Activated CD8-positive, alpha-beta memory T cell treated with anti-CD3 and anti-CD28 coated beads for 36 hours (primary cell): ENCODE measurements at regions not wholly inside any gene's neighbourhood (a gene's known extent, or its start where the extent isn't known, plus 50 kb on each side); places are given as distances from the start of the nearest gene placed in this dataset.

Source experiments
- CTCF ChIA-PET: fragments of 350-600 bp; sonication (Branson Sonifier 250); formaldehyde crosslinking; loops from one replicate; lab custom pipeline; 2021; ENCODE audit warnings: antibody characterized with exemption; lab: Charles Lee
- POLR2A ChIA-PET: fragments of 350-600 bp; sonication (Branson Sonifier 250); formaldehyde crosslinking; loops from one replicate; lab custom pipeline; 2021; ENCODE audit warnings: antibody characterized with exemption; lab: Charles Lee

DNA sequence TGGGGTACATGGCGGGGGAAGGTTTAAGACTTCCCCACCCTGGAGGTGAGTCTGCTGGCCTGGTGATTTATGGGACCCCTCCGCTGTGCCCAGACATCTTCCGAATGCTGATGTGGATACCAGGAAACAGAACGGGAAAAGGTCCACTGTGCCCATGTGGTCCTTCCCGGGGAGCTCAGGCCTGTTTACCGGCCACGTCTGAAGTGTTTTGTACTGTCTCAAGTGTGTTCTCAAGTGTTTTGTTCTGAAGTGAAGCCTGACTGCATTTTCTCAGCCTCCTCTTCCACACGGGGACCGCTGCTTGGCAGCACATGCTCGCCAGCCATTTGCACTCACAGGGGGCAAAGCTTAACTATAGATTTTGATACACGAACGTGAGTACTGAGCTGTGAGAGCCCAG, 127.2 kb downstream of the TEX36 start:
- CTCF ChIA-PET: no interaction called here
- POLR2A ChIA-PET: no interaction called here

DNA sequence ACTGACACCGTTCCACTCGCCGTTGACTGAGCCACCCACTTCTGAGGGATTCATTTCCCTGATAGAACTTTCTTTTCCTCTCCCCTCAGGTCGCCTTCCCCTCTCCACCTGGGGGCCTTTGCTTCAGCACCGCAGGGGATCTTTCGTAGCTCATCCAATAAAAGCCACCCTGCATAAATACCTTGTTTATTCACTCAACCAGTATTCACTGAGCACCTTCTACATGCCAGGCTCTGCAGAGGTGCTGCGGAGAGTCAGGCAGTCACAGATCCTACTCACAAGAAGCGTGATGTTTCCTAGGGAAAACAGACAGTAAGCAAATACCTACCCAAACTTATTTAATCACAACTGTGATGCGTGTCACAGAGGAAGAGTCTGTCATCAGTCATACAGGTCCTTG, 127.7 kb downstream of the TEX36 start:
- ChIA-PET CTCF (no interaction called here), POLR2A (no interaction called here)

DNA sequence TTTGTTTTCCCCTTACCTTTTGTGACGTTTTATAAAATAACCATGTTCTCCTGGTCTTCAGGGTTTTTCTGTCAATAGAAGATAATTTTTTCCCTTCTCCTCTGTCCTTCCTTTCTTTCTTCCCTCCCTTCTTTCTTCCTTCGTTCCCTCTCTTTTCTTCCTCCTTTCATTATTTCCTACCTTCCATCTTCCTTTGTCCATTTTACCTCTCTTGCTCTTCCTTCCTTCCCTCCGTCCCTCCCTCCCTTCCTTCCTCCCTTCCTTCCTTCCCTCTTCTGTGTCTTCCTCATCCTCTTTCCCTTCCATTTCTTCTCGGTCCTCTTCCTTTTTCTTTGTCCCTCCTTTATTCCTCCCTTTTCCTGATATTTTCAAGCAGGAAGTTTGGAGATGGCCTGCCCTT, 128.2 kb downstream of the TEX36 start:
- CTCF ChIA-PET: no interaction called here
- POLR2A ChIA-PET: no interaction called here

DNA sequence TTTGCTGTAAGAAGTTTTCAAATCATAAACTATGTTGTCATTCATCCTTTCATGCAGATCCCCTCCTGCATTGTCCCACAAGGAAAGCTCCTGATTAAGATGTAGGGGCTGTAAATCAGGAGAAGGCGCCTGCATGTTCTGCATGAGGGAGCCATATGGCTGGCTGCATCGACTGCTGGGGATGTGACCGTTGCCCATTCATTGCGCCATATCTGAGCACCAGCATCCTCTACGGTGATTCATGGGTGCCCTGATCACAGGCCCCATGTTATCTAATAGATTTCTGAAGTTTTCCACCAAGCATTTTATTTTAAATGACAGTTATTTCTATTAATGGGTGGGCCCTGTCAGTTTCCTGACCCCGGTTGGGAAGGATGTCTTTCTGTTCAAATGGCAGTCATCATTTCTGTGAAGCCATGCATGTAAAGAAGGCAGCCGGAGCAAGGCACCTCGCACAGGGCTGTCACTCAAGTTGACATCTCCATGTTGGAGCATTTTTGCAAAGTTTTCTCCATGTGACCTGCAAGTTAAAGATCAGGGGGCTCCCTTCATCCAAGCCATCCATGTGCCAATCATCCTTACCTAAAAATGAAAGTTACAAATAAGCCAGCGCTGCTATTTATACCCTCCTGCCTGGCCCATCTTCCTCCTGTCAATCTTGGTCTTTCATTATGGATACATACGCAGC, 128.8 kb downstream of the TEX36 start:
- ChIA-PET POLR2A (no interaction called here), CTCF (no interaction called here)

DNA sequence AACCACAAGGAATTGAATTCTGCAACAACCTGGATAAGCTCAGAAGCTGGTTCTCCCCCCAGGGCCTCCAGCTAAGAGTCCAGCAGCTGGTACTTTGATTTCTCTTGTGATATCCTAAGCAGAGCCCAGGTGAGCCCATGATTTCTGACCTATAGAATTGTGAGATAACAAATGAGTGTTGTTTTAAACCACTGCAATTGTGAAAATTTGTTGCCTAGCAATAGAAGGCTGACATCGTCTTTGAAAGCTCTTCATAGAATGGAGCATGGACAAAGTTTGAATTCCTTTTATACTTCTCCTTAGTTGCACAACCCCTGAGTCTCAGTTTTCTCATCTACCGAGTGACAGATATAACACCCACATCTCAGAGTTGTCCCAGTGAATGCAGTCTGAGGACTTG, 129.9 kb downstream of the TEX36 start:
- ChIA-PET CTCF (no interaction called here), POLR2A (no interaction called here)

DNA sequence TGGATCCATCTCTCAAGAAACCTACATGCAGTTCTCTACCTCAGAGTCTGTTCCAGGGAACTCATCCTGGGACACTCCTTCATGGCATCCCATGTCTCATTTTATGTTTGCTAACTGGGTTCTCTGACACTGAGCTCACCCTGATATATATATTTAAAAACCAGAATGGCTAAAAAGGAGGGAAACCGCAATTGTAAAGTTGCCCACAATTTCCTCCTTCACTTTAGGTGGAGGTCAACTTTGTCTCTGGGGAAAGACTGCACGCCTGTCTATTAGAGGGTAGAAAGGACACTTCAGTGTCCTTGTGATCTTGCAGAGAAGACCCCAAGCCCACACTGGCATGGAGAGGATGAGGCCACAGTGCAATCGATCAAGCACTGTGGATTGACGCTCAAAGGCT, 131.7 kb downstream of the TEX36 start:
- POLR2A ChIA-PET: no interaction called here

DNA sequence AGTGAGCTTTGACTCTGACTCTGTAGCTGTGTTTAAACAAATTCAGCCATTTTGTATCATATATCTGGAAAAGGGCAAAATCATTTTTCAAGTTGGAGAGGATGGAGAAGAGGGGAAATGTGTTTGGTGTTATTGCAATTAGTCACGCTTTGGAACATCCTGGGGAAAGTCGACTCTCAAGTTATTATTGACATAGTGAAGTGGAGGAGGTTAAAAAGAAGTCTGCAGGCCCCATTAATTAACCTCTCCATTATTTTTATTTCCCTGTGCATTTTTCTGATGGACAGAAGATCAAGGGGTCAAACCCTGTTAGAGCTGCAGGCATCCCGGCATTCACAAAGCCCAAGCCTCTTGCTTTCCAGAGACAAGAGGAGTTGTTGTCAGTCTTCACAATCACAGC, 132.6 kb downstream of the TEX36 start:
- CTCF ChIA-PET: no interaction called here

More for the DNA sequence above, 131.7 kb downstream of the TEX36 start:
- CTCF ChIA-PET: no interaction called here

DNA sequence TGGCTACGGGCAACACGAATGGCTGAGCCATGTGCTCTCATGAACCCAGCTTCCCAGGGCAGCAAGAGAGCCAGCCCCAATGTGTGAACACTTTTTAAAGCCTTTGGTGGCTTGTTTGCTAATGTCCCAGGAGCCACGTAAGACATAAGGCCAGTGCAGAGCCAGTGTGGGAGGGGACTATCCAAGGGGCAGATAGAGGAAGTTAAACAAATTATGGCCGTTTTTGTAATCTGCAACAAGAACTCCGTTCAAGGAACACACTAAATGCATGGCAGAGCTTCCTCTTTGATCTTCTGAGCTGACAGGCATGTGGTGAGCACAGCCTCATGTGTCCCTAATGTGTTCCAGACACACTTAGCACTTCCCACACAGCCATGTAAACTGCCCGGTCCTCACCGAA, 133.3 kb downstream of the TEX36 start:
- ChIA-PET CTCF (no interaction called here), POLR2A (no interaction called here)

More for the DNA sequence above, 132.6 kb downstream of the TEX36 start:
- POLR2A ChIA-PET: no interaction called here

DNA sequence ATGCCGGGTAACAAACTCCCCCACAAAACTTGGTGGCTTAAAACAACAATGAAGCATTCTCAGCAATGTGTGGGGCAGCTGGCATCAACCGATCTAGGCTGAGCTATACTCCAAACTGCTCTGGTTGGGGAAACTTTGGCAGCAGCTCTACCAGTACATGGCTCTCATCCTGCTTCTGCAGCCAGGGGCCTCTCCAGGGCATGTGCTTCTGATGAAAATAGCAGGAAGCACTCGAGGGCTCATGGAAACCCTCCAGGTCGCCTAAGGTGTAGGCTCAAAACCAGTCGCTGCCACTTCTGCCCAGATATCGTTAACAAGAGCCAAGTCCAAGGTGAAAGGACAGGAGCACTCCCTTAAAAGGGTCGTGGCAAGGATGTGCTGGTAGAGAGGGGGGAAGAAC, 134.1 kb downstream of the TEX36 start:
- ChIA-PET CTCF (no interaction called here), POLR2A (no interaction called here)

DNA sequence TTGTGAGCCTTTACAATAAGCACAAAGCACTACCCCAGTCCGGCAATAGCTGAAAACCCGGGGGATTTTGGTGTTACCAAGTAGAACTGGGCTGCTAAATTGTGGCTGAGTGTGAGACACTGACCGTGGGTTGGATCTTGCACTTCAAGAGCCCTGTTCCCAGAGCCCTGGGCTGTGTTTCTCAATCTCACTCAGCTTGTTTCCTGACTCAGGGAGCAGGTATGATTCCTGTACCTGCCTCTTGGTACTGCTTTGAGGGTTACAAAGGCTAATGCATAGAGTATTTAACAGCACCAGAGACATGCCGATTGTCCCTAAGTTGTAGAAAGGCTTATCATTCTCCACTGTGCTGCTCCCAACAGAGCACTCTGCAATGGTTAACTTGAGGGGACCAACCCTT, 134.6 kb downstream of the TEX36 start:
- POLR2A ChIA-PET: no interaction called here
- CTCF ChIA-PET: no interaction called here

DNA sequence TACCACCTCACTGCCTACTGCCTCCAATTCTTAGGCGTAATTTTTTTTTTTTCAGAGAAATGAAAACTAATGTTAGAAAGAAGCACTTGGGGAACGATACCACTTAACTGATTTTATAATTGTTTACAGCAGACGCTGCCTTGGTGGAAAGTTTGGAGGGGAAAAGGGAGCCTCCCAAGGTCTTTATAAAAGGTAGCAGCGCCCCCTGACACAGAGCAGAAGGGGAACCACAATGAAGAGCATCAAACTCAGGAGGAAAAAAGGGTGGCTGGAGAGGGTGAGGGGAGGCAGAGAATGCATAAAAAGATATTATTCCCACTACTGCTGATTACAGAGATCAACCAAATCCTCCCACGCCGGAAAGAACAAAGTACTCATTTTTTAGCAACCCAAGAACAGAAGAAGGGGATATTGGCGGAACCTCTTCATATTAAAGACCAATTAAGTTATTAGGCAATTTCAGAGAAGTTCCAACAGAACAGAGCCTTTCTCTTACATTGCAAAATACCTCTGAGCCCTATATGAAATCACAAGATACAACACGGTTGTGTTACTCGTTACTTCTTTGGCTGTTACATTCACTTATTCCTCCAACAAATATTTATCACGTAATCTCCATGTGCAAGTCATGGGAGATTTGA, 135.8 kb downstream of the TEX36 start:
- ChIA-PET POLR2A (no interaction called here), CTCF (no interaction called here)

DNA sequence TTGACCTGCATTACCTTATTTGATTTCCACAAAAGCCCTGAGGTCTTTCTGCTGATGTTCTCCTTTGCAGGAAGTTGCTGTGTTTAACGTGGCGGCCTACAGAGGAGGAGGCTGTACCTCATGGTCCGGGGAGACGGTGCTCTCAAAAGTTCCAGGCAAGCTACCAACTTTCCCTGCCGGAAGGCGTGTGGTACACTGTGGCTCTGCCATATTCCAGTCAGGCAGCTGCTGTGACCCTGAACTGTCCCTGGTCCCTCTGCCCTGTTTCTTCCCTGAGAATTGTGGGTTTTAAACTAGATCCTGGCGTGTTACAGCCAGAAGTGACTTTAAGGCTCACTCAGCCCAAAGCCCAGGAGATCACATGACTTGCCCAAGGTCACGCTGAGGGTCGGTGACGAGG, 139.2 kb downstream of the TEX36 start:
- POLR2A ChIA-PET: no interaction called here
- CTCF ChIA-PET: no interaction called here

DNA sequence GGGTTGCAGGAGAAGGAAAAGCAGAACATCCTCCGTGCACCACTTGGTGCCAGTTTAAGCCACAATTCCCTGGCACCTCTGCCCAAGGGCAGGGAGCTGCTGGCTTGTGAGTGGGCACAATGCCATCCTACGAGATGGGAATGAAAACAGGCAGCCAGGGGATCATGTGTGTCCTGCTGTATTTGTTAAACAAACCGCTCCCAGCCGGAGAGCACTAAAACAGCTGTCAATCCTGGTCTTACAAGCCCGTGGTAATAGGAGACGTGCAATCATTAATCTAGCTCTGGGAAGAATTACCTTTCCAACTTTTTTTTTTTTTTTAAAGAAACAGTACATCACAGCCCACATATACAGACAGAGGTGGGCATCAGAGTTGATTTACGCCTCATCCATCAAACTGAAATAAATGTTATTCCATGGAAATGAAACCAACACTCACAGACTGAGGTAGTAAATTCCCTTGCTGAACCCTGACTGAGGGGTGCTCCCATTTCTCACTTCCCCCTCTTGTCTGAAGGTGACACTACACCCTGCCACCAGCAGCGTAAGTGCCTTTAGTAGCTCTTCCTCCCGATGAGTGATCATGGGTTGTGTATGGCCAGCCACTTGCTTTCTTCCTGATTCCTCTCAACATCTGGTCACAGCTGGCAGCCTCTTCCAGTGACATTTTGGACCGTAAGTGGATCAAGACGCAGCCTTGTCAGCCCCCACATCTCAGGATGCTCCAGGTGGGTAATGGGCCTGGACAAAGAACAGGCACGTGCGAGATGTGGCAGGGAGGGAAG, 143.8 kb downstream of the TEX36 start:
- POLR2A ChIA-PET: no interaction called here
- CTCF ChIA-PET: interaction anchor here (0.5 kb wide), 1 partner anchor 1215 kb away, joined by 3 read pairs; no protein-coding TSS in a partner anchor

DNA sequence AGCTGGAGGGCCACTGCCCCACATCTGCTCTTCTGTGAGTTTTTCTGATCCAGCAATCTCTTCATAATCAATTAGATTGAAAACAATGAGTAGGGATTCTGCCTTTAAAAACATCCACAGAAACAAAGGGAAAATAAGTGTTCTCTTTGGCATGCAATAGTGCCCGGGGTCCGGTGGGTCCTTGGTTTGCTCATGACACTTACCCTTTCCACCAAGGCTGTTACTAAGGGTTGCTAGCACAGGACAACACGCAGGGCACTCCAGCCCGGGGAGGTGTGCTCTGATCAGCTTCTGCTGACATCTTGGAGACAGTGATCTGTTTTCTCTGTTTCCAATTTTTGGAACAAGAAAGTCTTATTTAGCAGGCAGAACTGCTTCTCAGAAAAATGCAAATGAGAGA, 146.7 kb downstream of the TEX36 start:
- POLR2A ChIA-PET: no interaction called here
- CTCF ChIA-PET: no interaction called here

DNA sequence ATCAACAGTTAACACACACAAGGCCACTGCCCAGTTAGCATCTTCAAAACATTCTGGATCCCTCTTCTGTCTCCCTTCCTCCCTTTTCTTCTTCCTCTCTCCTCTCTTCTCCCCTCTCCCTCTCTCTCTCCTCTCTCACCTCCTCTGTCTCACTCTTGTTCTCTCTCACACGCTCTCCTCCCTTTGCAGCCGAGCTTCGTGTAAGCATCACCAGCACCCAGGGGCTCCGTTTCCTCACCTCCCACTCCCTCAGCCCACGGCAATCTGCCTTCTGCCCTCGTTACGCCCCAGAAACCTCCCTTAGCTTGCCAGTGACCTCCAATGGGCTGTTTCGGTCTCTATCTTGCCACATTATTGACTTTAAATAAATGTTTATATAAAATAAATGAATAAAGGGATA, 147.4 kb downstream of the TEX36 start:
- ChIA-PET POLR2A (no interaction called here), CTCF (no interaction called here)

DNA sequence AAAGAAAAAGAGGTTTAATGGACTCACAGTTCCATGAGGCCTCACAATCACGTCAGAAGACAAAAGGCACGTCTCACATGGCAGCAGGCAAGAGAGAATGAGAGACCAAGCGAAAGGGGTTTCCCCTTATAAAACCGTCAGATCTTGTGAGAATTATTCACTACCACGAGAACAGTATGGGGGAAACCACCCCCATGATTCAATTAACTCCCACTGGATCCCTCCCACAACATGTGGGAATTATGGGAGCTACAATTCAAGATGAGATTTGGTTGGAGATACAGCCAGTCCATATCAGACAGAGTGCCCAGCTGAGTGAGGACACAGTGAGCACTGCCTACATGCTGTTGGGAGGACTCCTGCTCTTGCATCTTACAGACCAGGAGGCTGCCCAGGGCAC, 148.4 kb downstream of the TEX36 start:
- ChIA-PET CTCF (no interaction called here), POLR2A (no interaction called here)

DNA sequence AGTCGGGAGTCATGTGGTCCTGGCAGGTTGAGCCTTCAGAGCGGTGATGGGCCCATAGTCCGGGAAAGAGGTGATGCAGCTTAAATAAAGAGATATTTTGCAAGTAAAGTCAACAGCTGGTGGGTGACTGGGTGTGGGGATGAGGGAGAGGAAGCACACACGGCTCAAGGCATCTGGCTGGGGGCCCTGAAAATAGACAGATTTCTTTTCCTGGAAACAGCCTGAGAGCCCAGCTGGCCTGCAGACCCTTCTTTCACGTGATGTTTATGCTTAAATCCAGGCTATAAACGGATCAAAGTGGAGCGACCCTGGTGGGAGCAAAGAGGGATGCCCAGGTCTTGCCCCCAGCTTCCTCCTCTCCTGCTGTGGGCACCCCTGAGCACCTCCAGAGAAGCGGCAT, 149.1 kb downstream of the TEX36 start:
- POLR2A ChIA-PET: no interaction called here

DNA sequence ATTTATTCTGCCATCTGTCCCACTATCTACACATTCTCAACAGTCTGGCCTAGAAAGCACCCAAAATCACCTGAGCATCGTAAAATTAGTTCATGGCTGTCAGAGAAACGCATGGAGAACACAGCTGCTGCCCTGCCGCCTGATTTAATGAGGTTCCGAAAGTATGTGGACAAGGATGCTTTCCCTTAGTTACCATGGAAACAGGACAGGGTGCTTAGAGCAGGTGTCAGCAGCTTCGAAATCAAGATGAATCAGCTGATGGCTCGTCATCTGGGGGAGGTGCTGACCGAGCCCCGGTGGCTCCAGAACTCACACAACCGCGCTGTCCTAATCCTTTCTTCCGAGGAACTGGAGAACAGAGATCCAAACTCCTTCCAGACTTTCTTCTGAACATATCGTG, 151.5 kb downstream of the TEX36 start:
- ChIA-PET POLR2A (no interaction called here), CTCF (no interaction called here)

More for the DNA sequence above, 149.1 kb downstream of the TEX36 start:
- CTCF ChIA-PET: no interaction called here

DNA sequence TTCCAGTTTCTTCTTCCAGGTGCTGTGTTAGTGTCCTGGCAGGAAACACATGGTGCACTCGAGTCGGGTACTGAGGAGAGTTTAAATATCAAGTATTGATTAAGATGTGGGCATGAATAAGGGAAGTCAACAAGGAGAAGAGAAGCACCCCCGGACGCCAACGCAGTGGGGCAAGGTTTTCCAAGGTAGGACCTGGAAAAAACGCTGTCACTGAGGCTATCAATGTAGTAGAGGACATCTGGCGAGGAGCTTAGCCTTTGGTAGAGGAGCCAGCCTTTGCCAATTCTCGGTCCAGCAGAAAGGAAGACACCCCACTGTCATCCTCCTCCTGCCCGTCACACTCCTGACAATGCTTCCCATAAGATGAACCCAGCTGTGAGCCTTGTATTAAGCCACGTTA, 159.6 kb downstream of the TEX36 start:
- ChIA-PET CTCF (no interaction called here), POLR2A (no interaction called here)

DNA sequence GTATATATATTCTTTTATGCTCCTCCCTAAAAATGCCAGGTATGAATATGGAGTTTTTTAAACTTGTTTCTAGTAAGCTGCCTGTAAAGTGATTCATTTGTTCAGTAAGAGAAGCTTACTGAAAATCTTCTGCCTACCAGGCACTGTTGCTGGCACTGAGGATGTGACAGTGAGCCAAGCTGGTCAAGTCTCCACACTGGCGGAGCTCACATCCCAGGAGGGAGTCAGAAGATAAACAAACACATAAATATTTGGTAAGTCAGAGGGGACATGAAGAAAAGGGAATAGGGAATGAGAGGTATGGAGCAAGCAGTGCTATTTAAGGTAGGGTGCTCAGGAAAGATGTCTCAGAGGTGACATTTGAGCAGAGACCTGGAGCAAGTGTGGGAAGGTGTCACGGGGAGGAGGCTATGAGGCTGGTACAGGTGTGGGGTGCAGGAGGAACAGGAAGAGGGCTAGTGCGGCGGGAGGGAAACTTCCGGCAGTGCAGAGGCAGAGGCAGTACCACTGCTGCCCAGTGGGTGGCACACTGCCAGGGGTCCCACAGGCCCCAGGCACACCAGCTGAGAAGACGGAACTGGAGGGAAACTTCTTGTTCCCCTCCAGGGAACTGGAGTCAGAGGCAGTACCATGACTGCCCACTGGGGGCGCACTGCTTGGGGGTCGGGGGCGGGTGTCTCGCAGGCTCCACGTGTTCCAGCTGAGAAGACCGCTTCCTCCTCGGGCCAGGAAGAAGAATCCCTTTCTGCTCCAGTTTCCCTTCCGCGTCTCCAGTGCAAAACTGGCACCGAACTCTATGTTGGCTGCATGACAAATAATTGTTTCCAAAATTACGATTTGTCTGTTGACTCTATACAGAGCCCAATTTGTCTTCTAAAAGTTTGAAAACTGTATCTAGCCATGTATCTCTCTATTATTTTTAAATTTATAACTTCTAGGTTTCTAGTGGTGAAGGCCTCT, 161.0 kb downstream of the TEX36 start:
- CTCF ChIA-PET: no interaction called here
- POLR2A ChIA-PET: no interaction called here
